ENCODE measurements at regions not wholly inside any gene's neighbourhood (a gene's known extent, or its start where the extent isn't known, plus 50 kb on each side); places are given as distances from the start of the nearest gene placed in this dataset.

DNA sequence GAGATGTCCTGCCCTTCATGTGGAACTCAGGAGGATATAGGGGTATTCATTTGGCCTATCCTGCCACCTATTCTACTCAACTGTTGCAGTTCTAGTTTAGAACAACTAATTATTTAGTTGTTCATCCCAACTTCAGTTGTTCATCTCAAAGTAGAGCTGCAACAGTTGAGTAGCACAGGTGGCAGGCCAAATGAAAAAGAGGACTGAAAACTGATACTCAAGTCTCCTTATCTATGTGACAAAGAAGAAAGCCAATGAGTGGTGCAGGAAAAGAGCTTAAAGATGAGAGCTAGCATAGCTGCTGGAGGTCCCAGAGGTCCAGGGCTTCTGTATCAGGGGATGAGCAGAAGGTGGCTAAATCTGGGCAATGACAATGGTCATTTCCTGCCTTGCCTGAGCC is 148.9 kb upstream of the KITLG start:
- Histone ChIP-seq H3K9me3 (no peaks in the 10 kb centered on the region), H3K36me3 (no peaks in the 10 kb centered on the region), H3K27ac (no peak overlapping the region), H3K27me3 (no peaks in the 10 kb centered on the region), H3K4me3 (no peak overlapping the region), H3K4me1 (no peaks in the 10 kb centered on the region)
- TF ChIP-seq, protein P1, sequence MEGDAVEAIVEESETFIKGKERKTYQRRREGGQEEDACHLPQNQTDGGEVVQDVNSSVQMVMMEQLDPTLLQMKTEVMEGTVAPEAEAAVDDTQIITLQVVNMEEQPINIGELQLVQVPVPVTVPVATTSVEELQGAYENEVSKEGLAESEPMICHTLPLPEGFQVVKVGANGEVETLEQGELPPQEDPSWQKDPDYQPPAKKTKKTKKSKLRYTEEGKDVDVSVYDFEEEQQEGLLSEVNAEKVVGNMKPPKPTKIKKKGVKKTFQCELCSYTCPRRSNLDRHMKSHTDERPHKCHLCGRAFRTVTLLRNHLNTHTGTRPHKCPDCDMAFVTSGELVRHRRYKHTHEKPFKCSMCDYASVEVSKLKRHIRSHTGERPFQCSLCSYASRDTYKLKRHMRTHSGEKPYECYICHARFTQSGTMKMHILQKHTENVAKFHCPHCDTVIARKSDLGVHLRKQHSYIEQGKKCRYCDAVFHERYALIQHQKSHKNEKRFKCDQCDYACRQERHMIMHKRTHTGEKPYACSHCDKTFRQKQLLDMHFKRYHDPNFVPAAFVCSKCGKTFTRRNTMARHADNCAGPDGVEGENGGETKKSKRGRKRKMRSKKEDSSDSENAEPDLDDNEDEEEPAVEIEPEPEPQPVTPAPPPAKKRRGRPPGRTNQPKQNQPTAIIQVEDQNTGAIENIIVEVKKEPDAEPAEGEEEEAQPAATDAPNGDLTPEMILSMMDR (IDR thresholded peaks at IDR 0.05): no peak
- no peak for TF ChIP-seq POLR2A (IDR thresholded peaks at IDR 0.05)
- intact Hi-C loops (cut with DNase I; ENCODE audit: low total_unique reads): no loop called here
- no peak for DNase-seq

DNA sequence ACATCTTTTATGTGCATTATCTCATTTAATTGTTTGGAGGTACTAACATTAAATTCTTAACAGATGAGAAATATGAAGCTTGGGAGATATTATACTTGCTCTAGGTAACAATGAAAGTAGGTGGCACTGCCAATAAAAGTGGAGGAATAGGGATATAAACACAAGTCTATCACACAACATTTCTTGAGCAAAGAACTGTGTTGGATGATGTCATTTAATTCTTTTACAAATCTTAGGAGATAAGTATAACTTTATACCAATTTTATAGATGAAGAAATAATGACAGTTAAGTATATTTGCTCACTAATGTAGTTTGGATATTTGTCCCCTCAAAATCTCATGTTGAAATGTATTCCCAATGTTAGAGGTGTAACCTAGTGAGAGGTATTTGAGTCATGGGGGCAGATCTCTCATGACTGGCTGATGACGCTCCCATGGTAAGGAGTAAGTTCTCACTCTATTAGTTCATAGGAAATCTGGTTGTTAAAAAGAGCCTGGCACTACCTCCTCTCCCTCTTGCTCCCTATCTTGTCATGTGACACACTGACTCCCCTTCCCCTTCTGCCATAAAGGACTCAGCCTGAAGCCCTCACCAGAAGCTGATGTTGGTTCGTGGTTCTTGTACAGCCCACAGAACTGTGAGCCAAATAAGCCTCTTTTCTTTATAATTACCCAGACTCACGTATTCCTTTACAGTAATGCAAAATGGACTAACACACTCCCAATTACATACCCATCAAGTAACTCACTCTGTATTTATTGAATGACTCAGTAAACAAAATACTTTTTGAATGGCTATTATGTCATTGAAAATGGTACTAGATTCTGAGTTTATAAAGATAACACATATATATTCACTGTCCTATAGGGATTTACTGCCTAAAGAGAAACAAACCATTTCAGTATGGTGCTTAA is 146.8 kb upstream of the KITLG start:
- Histone ChIP-seq H3K9me3 (no peaks in the 10 kb centered on the region), H3K4me3 (no peak overlapping the region), H3K27me3 (no peaks in the 10 kb centered on the region), H3K27ac (no peak overlapping the region), H3K36me3 (no peaks in the 10 kb centered on the region), H3K4me1 (no peaks in the 10 kb centered on the region)
- intact Hi-C loops (cut with DNase I; ENCODE audit: low total_unique reads): no loop called here
- DNase-seq: no peak
- no peak for TF ChIP-seq POLR2A (IDR thresholded peaks at IDR 0.05)
- TF ChIP-seq, protein P1 (IDR thresholded peaks at IDR 0.05): no peak

DNA sequence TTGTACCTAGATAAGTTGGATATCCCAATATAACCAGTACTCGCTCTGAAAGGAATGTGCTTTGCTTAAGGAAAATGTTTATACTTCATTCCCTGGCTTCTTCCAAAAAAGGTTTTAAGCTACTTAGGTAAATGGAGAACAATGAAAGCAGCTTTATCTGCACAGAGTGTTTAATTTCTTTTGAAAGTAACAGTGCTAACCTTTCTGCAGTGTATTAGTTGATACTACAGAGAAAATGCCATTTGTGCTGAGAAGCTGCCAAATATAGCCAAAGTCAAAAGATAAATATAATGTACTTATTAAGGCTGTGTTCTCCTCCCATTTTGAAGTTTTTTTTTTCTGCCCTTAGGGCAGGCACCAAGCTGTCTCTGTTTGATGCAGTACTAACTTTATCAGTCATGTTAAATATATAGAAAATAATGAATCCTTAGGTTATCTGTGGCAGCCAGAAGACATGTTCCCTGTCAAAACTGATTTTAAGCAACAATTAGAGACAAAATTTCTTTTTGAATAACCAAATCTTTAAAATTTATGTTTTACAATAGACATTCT is 145.4 kb upstream of the KITLG start:
- no peaks in the 10 kb centered on the region for H3K27me3 ChIP-seq
- TF ChIP-seq POLR2A (IDR thresholded peaks at IDR 0.05): no peak
- H3K4me1 ChIP-seq: no peaks in the 10 kb centered on the region
- intact Hi-C loops (cut with DNase I; ENCODE audit: low total_unique reads): no loop called here
- H3K4me3 ChIP-seq: no peak overlapping the region
- DNase-seq: no peak
- no peaks in the 10 kb centered on the region for H3K36me3 ChIP-seq
- H3K9me3 ChIP-seq: no peaks in the 10 kb centered on the region
- H3K27ac ChIP-seq: no peak overlapping the region

DNA sequence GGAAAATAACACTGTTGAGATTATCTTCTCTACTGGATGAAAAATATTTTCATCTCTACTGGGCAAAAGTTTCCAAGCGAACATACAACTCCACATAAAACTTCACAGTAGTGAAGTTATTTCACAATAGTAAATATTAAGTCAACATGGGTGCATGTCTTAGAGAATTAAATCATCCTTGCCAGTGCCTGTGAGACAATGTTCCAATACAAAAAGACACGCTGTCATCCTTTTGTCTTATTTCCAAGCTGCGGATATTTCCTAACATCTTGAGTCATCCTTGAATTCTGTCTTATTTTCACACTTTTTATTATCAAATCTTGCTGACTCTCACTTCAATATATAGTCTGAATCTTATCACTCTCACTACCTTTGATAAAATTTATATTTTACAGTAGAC is 142.9 kb upstream of the KITLG start:
- Histone ChIP-seq H3K9me3 (no peaks in the 10 kb centered on the region), H3K4me1 (no peaks in the 10 kb centered on the region), H3K4me3 (no peak overlapping the region), H3K27me3 (no peaks in the 10 kb centered on the region), H3K27ac (no peak overlapping the region), H3K36me3 (no peaks in the 10 kb centered on the region)
- intact Hi-C loops (cut with DNase I; ENCODE audit: low total_unique reads): no loop called here
- no peak for DNase-seq
- TF ChIP-seq POLR2A (IDR thresholded peaks at IDR 0.05): no peak
- TF ChIP-seq, protein P1 (IDR thresholded peaks at IDR 0.05): no peak

- Histone ChIP-seq H3K9me3 (no peaks in the 10 kb centered on the region), H3K27ac (no peak overlapping the region), H3K36me3 (no peaks in the 10 kb centered on the region), H3K4me1 (no peaks in the 10 kb centered on the region), H3K27me3 (no peaks in the 10 kb centered on the region), H3K4me3 (no peak overlapping the region)
- no peak for TF ChIP-seq POLR2A (IDR thresholded peaks at IDR 0.05)
- TF ChIP-seq, protein P1 (IDR thresholded peaks at IDR 0.05): no peak
- no peak for DNase-seq
- intact Hi-C loops (cut with DNase I; ENCODE audit: low total_unique reads): no loop called here
Measured at GRCh38 chr12:88720785-88721650, 140.7 kb upstream of the KITLG start.
